SU-DHL-6 (cell line): ENCODE measurements at regions not wholly inside any gene's neighbourhood (a gene's known extent, or its start where the extent isn't known, plus 50 kb on each side); places are given as distances from the start of the nearest gene placed in this dataset.

Experiments
- H2AFZ ChIP-seq: fragments of 200-600 bp; sonication (generic); 2 replicates; pipeline ENCODE4 v1.6.1; 2014; ENCODE audit warnings: low read depth, mild to moderate bottlenecking, moderate library complexity, mixed read lengths, antibody characterized with exemption, low read length; ENCODE audit not compliant: severe bottlenecking
- H3F3A ChIP-seq: fragments of 200-600 bp; shearing (Covaris generic); 2 replicates; pipeline ENCODE4 v1.6.0; 2016; ENCODE audit warnings: antibody characterized with exemption, mild to moderate bottlenecking; ENCODE audit not compliant: insufficient read depth
- H3K27ac ChIP-seq: fragments of 200-600 bp; sonication (generic); 2 replicates; pipeline ENCODE4 v1.5.1; 2016; ENCODE audit warnings: low read depth, mild to moderate bottlenecking, low read length, moderate library complexity, mixed read lengths
- H3K27me3 ChIP-seq: fragments of 200-600 bp; sonication (generic), shearing (Covaris generic); 2 replicates; pipeline ENCODE4 v1.6.0; 2014; ENCODE audit warnings: mild to moderate bottlenecking, low read length
- H3K36me3 ChIP-seq: fragments of 200-600 bp; sonication (generic); 2 replicates; pipeline ENCODE4 v1.6.1; 2014; ENCODE audit warnings: mild to moderate bottlenecking, low read length, mixed read lengths
- H3K4me2 ChIP-seq: fragments of 300-600, 200-600 bp; shearing (Covaris generic), sonication (generic); 2 replicates; pipeline ENCODE4 v1.6.0; 2014; ENCODE audit warnings: low read length, low read depth, mild to moderate bottlenecking; ENCODE audit not compliant: poor library complexity, severe bottlenecking
- H3K4me3 ChIP-seq: fragments of 200-600 bp; sonication (generic); 2 replicates; pipeline ENCODE4 v1.5.1; 2014; ENCODE audit warnings: antibody characterized with exemption, low read length, mild to moderate bottlenecking, mixed read lengths; ENCODE audit not compliant: insufficient read depth, poor library complexity, severe bottlenecking
- H3K79me2 ChIP-seq: fragments of 200-600 bp; sonication (generic); 2 replicates; pipeline ENCODE4 v1.6.1; 2014; ENCODE audit warnings: mild to moderate bottlenecking, low read length, moderate library complexity; ENCODE audit not compliant: insufficient read depth
- H3K9ac ChIP-seq: fragments of 200-600 bp; sonication (generic); 2 replicates; pipeline ENCODE4 v1.7.0; 2014; ENCODE audit warnings: mild to moderate bottlenecking, low read length
- H3K9me2 ChIP-seq: fragments of 200-600 bp; sonication (generic); replicated peaks from 2 replicates; pipeline ENCODE4 v1.6.1; 2014; ENCODE audit warnings: low read length; ENCODE audit not compliant: insufficient read depth
- H3K9me3 ChIP-seq: fragments of 200-600 bp; sonication (generic); 2 replicates; pipeline ENCODE4 v1.6.1; 2014; ENCODE audit warnings: low read length, mixed read lengths; ENCODE audit not compliant: insufficient read depth
- H4K20me1 ChIP-seq: fragments of 200-600 bp; sonication (generic); 2 replicates; pipeline ENCODE4 v1.6.1; 2014; ENCODE audit warnings: low read depth, mild to moderate bottlenecking, antibody characterized with exemption, low read length, moderate library complexity, mixed read lengths
- EZH2phosphoT487 ChIP-seq: fragments of 200-600 bp; sonication (generic), shearing (Covaris generic); conservative IDR thresholded peaks from 2 replicates; pipeline ENCODE4 v1.6.1; 2018; ENCODE audit warnings: mild to moderate bottlenecking, antibody characterized with exemption, low read length, moderate library complexity, mixed read lengths
- TF ChIP-seq, protein P1 (sequence below): fragments of 200-600 bp; sonication (generic); IDR thresholded peaks from one replicate; pipeline ENCODE4 v1.5.1; 2017; ENCODE audit warnings: antibody characterized with exemption, mild to moderate bottlenecking, low read length, moderate library complexity; ENCODE audit not compliant: insufficient read depth, poor library complexity, severe bottlenecking

DNA sequence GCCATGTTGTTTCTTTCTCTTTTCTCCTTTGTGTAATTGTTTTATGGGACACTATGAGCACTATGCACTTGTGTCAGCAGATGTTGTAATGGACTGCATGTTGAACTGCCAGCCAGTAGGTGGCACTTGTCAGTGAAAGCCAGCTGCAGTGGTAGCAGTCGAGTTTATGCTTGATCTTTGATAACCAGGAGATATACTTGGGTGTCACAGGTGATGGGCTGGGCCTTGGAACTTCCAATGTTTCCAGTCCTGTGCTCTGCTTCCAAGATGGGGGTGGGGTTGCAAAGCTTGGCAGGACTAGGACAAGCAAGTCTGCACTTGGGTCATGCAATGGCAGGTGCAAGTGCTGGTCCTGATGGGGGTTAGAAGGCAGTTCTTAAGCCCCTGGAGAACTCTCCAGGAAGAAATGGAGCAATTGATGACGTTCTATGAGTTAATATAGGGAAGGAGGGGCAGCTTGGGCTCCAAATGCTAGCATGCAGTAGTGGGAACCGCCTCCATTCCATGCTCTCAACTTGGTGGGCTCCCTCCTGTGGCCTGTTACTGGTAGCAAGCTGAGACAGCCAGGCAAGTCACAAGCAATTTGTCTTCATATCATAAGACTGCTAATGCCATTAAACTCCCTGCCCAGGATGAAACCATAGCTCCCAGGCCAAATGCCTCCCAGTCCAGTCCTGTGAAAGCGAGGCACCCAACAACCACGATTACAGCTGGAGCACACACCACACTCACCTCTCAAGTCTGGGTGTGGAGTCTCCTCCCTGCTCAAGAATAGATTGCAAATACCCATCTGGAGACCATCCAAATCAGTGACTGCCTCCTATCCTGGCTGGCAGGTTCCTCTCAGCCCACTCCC is 287.2 kb downstream of the CGGBP1 start:
- Histone ChIP-seq H3K9me3 (no peaks in the 10 kb centered on the region), H3K36me3 (no peaks in the 10 kb centered on the region), H3K4me3 (no peak overlapping the region), H3K9me2 (no peaks in the 10 kb centered on the region), H2AFZ (peak overlapping the region; percentile 45), H3K4me2 (no peak overlapping the region), H3K27ac (no peak overlapping the region), H3F3A (no peaks in the 10 kb centered on the region), H3K79me2 (no peaks in the 10 kb centered on the region), H4K20me1 (no peaks in the 10 kb centered on the region), H3K27me3 (no peaks in the 10 kb centered on the region), H3K9ac (no peak overlapping the region)
- TF ChIP-seq, protein P1, sequence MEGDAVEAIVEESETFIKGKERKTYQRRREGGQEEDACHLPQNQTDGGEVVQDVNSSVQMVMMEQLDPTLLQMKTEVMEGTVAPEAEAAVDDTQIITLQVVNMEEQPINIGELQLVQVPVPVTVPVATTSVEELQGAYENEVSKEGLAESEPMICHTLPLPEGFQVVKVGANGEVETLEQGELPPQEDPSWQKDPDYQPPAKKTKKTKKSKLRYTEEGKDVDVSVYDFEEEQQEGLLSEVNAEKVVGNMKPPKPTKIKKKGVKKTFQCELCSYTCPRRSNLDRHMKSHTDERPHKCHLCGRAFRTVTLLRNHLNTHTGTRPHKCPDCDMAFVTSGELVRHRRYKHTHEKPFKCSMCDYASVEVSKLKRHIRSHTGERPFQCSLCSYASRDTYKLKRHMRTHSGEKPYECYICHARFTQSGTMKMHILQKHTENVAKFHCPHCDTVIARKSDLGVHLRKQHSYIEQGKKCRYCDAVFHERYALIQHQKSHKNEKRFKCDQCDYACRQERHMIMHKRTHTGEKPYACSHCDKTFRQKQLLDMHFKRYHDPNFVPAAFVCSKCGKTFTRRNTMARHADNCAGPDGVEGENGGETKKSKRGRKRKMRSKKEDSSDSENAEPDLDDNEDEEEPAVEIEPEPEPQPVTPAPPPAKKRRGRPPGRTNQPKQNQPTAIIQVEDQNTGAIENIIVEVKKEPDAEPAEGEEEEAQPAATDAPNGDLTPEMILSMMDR: peak; percentile 72
- TF ChIP-seq EZH2phosphoT487: no peak

DNA sequence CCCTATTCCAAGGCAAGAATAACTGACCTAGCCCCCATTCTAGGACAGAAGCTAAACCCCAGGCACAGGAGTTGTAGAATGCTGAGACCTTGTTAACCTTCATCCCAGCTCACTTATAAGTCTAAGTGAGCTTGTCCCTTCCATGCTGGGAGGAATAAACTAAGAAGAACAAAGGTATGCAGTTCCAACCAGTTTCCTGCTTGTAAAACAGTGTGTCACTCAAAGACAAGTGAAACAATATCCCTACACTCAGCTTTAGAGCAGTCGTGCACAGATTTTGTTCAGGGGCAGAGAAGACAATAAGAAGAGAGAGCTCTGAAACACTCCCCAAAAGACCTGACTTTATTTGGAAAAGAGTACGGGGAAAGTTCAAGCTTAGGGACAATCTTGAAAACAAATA is 292.1 kb downstream of the CGGBP1 start:
- no peak overlapping the region for H2AFZ ChIP-seq
- H3K4me3 ChIP-seq: no peak overlapping the region
- H3K79me2 ChIP-seq: no peaks in the 10 kb centered on the region
- no peaks in the 10 kb centered on the region for H3K27me3 ChIP-seq
- TF ChIP-seq, protein P1: no peak
- no peak for TF ChIP-seq EZH2phosphoT487
- no peak overlapping the region for H3K4me2 ChIP-seq
- H3K36me3 ChIP-seq: no peaks in the 10 kb centered on the region
- no peaks in the 10 kb centered on the region for H3K9me3 ChIP-seq
- H3K9me2 ChIP-seq: no peaks in the 10 kb centered on the region
- no peaks in the 10 kb centered on the region for H4K20me1 ChIP-seq
- no peak overlapping the region for H3K9ac ChIP-seq
- no peaks in the 10 kb centered on the region for H3F3A ChIP-seq
- no peak overlapping the region for H3K27ac ChIP-seq

DNA sequence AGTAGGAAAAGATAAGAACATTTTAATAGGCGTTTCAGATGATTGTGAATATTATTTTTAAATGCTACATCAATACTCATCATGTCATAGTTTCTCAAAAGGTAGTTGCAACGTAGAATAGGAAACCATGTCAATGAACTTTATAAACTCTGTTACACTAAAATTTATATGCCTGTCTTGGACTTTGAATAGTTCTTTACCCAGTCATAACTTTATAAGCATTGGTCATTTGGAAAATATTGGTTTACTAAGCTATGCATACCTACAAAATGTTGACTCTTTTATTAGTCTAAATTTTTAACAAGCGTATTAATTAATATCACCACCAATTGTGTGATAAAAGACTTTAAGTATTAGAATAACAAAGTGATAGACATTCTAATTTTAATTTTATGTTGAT is 293.5 kb downstream of the CGGBP1 start:
- Histone ChIP-seq H3K4me3 (no peak overlapping the region), H3K9ac (no peak overlapping the region), H2AFZ (no peak overlapping the region), H3K9me3 (no peaks in the 10 kb centered on the region), H3K79me2 (no peaks in the 10 kb centered on the region), H3K27me3 (no peaks in the 10 kb centered on the region), H3K36me3 (no peaks in the 10 kb centered on the region), H3K27ac (no peak overlapping the region), H3K9me2 (no peaks in the 10 kb centered on the region), H4K20me1 (no peaks in the 10 kb centered on the region), H3K4me2 (no peak overlapping the region), H3F3A (no peaks in the 10 kb centered on the region)
- TF ChIP-seq, protein P1: no peak
- TF ChIP-seq EZH2phosphoT487: no peak
